ENCODE measurements at regions not wholly inside any gene's neighbourhood (a gene's known extent, or its start where the extent isn't known, plus 50 kb on each side); places are given as distances from the start of the nearest gene placed in this dataset.
"Not testable (repeated sequence)": the region's sequence is repeated elsewhere in the genome, so short reads cannot be mapped to it uniquely, and the experiment has no call there.

DNA sequence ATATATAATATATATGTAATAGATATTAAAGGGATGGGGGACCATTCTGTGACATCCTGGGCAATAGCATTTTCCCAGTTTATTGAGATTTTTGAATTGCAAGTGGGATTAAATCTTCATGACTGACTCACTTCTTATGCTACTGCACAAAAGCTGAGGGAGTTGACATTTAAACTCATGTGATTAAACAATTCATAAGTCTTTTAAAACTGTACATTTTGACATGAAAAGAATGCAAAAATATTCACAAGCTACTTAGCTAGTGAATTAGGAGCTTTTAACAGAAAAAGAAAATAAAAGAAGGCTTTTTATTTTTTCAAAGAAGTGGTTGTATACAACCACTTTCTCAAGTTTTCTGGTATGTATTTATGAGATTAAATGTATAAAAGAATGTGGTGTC is 179.4 kb upstream of the POMZP3 start:
- H3K36me3 ChIP-seq (ENCODE audit: control insufficient read depth, insufficient read depth, low read length); H3K4me3 ChIP-seq (ENCODE audit: insufficient read depth, low read depth, low read length, poor library complexity, severe bottlenecking); H3K27me3 ChIP-seq (replicated peaks; ENCODE audit: control insufficient read depth, insufficient read depth, low read length, poor library complexity, severe bottlenecking); H3K9me3 ChIP-seq (ENCODE audit: control insufficient read depth, low read length); H3K4me1 ChIP-seq (ENCODE audit: control insufficient read depth, insufficient read depth, low read length, poor library complexity, severe bottlenecking); DNase-seq; H3K27ac ChIP-seq (ENCODE audit: insufficient read depth, low read length, poor library complexity, severe bottlenecking): not testable (repeated sequence)

GRCh38 chr7:76806010-76806409 is 178.9 kb upstream of the POMZP3 start:
- H3K4me3 ChIP-seq (ENCODE audit: insufficient read depth, low read depth, low read length, poor library complexity, severe bottlenecking); H3K9me3 ChIP-seq (ENCODE audit: control insufficient read depth, low read length); DNase-seq; H3K27ac ChIP-seq (ENCODE audit: insufficient read depth, low read length, poor library complexity, severe bottlenecking); H3K36me3 ChIP-seq (ENCODE audit: control insufficient read depth, insufficient read depth, low read length); H3K27me3 ChIP-seq (replicated peaks; ENCODE audit: control insufficient read depth, insufficient read depth, low read length, poor library complexity, severe bottlenecking); H3K4me1 ChIP-seq (ENCODE audit: control insufficient read depth, insufficient read depth, low read length, poor library complexity, severe bottlenecking): not testable (repeated sequence)

DNA sequence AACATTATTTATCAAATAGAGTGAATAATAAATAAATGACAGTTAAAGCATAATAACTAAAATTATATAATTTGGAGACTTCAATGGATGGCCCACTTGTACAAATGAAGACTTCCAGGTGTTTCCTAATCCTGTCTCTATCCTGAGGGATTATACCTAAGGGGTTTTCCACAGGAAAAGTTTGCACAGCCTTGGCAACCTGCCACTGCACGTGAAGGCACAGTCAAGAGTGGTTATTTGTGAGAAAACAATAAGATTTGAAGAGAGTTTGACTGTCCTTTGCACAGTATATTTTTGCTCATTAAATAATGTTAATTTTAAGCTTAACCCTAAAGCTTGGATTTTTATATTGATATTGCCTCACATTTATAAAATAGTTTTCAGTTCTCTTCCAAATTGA is 178.2 kb upstream of the POMZP3 start:
- not testable (repeated sequence) for H3K9me3 ChIP-seq (ENCODE audit: control insufficient read depth, low read length); H3K36me3 ChIP-seq (ENCODE audit: control insufficient read depth, insufficient read depth, low read length); H3K27ac ChIP-seq (ENCODE audit: insufficient read depth, low read length, poor library complexity, severe bottlenecking); H3K4me3 ChIP-seq (ENCODE audit: insufficient read depth, low read depth, low read length, poor library complexity, severe bottlenecking); DNase-seq; H3K4me1 ChIP-seq (ENCODE audit: control insufficient read depth, insufficient read depth, low read length, poor library complexity, severe bottlenecking); H3K27me3 ChIP-seq (replicated peaks; ENCODE audit: control insufficient read depth, insufficient read depth, low read length, poor library complexity, severe bottlenecking)

DNA sequence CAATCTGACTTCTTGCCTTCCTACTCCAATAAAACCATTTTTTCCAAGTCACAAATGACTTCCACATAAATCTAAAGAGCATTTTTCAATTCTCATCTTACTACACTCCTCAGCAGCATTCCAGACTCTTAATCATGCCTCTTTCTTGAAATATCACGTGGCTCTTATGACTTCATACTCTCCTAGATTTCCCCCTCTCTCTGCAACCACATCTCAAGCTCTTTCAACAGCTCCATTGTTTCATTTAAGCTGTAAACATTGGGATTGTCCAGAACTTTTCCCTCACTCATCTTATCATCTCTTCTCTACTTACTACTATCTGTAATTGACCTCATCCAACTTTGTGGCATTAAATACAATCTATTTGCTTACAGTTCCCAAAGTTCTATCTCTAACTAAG is 170.6 kb upstream of the POMZP3 start:
- H3K4me3 ChIP-seq (ENCODE audit: insufficient read depth, low read depth, low read length, poor library complexity, severe bottlenecking); H3K9me3 ChIP-seq (ENCODE audit: control insufficient read depth, low read length); H3K27ac ChIP-seq (ENCODE audit: insufficient read depth, low read length, poor library complexity, severe bottlenecking); DNase-seq; H3K27me3 ChIP-seq (replicated peaks; ENCODE audit: control insufficient read depth, insufficient read depth, low read length, poor library complexity, severe bottlenecking); H3K4me1 ChIP-seq (ENCODE audit: control insufficient read depth, insufficient read depth, low read length, poor library complexity, severe bottlenecking); H3K36me3 ChIP-seq (ENCODE audit: control insufficient read depth, insufficient read depth, low read length): not testable (repeated sequence)

GRCh38 chr7:76780693-76781092 is 153.6 kb upstream of the POMZP3 start:
- H3K4me1 ChIP-seq (ENCODE audit: control insufficient read depth, insufficient read depth, low read length, poor library complexity, severe bottlenecking); H3K27me3 ChIP-seq (replicated peaks; ENCODE audit: control insufficient read depth, insufficient read depth, low read length, poor library complexity, severe bottlenecking); H3K36me3 ChIP-seq (ENCODE audit: control insufficient read depth, insufficient read depth, low read length); H3K9me3 ChIP-seq (ENCODE audit: control insufficient read depth, low read length); DNase-seq; H3K27ac ChIP-seq (ENCODE audit: insufficient read depth, low read length, poor library complexity, severe bottlenecking); H3K4me3 ChIP-seq (ENCODE audit: insufficient read depth, low read depth, low read length, poor library complexity, severe bottlenecking): not testable (repeated sequence)

- not testable (repeated sequence) for H3K9me3 ChIP-seq (ENCODE audit: control insufficient read depth, low read length); H3K36me3 ChIP-seq (ENCODE audit: control insufficient read depth, insufficient read depth, low read length); H3K4me1 ChIP-seq (ENCODE audit: control insufficient read depth, insufficient read depth, low read length, poor library complexity, severe bottlenecking); DNase-seq; H3K27ac ChIP-seq (ENCODE audit: insufficient read depth, low read length, poor library complexity, severe bottlenecking); H3K27me3 ChIP-seq (replicated peaks; ENCODE audit: control insufficient read depth, insufficient read depth, low read length, poor library complexity, severe bottlenecking); H3K4me3 ChIP-seq (ENCODE audit: insufficient read depth, low read depth, low read length, poor library complexity, severe bottlenecking)
These were observed 147.2 kb upstream of the POMZP3 start for GRCh38 chr7:76774279-76774678.

DNA sequence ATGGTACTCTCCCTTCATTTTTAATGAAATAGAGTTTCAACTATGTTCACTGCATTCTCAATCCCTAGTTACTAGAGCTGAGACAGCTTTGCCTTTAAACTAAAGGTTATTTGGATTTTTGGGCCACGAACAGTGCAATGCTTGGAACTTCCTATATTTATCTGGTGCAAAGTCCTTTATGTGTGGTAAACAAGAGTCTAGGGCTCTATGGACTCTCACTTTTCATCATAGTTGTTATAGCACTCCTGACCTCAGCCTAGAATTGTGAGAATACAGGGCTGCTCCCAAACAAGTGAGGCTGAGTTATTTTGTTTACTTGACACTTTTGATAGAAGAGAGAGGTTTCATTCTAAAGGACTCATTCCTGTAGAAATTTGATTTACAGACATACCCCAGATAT is 144.9 kb upstream of the POMZP3 start:
- H3K36me3 ChIP-seq (ENCODE audit: control insufficient read depth, insufficient read depth, low read length); H3K4me1 ChIP-seq (ENCODE audit: control insufficient read depth, insufficient read depth, low read length, poor library complexity, severe bottlenecking); DNase-seq: not testable (repeated sequence)

GRCh38 chr7:76763977-76764376 is 136.9 kb upstream of the POMZP3 start:
- H3K36me3 ChIP-seq (ENCODE audit: control insufficient read depth, insufficient read depth, low read length); H3K27me3 ChIP-seq (replicated peaks; ENCODE audit: control insufficient read depth, insufficient read depth, low read length, poor library complexity, severe bottlenecking); H3K4me1 ChIP-seq (ENCODE audit: control insufficient read depth, insufficient read depth, low read length, poor library complexity, severe bottlenecking); H3K9me3 ChIP-seq (ENCODE audit: control insufficient read depth, low read length); H3K4me3 ChIP-seq (ENCODE audit: insufficient read depth, low read depth, low read length, poor library complexity, severe bottlenecking); DNase-seq; H3K27ac ChIP-seq (ENCODE audit: insufficient read depth, low read length, poor library complexity, severe bottlenecking): not testable (repeated sequence)

More for the DNA sequence above, 144.9 kb upstream of the POMZP3 start:
- not testable (repeated sequence) for H3K4me3 ChIP-seq (ENCODE audit: insufficient read depth, low read depth, low read length, poor library complexity, severe bottlenecking); H3K27me3 ChIP-seq (replicated peaks; ENCODE audit: control insufficient read depth, insufficient read depth, low read length, poor library complexity, severe bottlenecking); H3K9me3 ChIP-seq (ENCODE audit: control insufficient read depth, low read length); H3K27ac ChIP-seq (ENCODE audit: insufficient read depth, low read length, poor library complexity, severe bottlenecking)

- H3K27ac ChIP-seq (ENCODE audit: insufficient read depth, low read length, poor library complexity, severe bottlenecking); DNase-seq; H3K4me3 ChIP-seq (ENCODE audit: insufficient read depth, low read depth, low read length, poor library complexity, severe bottlenecking); H3K27me3 ChIP-seq (replicated peaks; ENCODE audit: control insufficient read depth, insufficient read depth, low read length, poor library complexity, severe bottlenecking); H3K36me3 ChIP-seq (ENCODE audit: control insufficient read depth, insufficient read depth, low read length); H3K9me3 ChIP-seq (ENCODE audit: control insufficient read depth, low read length); H3K4me1 ChIP-seq (ENCODE audit: control insufficient read depth, insufficient read depth, low read length, poor library complexity, severe bottlenecking): not testable (repeated sequence)
These were observed 133.6 kb upstream of the POMZP3 start for GRCh38 chr7:76760546-76761220.

GRCh38 chr7:76739538-76739937 is 112.5 kb upstream of the POMZP3 start:
- H3K4me3 ChIP-seq (ENCODE audit: insufficient read depth, low read depth, low read length, poor library complexity, severe bottlenecking); H3K36me3 ChIP-seq (ENCODE audit: control insufficient read depth, insufficient read depth, low read length); H3K27ac ChIP-seq (ENCODE audit: insufficient read depth, low read length, poor library complexity, severe bottlenecking); H3K9me3 ChIP-seq (ENCODE audit: control insufficient read depth, low read length); DNase-seq; H3K4me1 ChIP-seq (ENCODE audit: control insufficient read depth, insufficient read depth, low read length, poor library complexity, severe bottlenecking); H3K27me3 ChIP-seq (replicated peaks; ENCODE audit: control insufficient read depth, insufficient read depth, low read length, poor library complexity, severe bottlenecking): not testable (repeated sequence)

GRCh38 chr7:76736724-76737123 is 109.6 kb upstream of the POMZP3 start:
- DNase-seq; H3K27me3 ChIP-seq (replicated peaks; ENCODE audit: control insufficient read depth, insufficient read depth, low read length, poor library complexity, severe bottlenecking); H3K27ac ChIP-seq (ENCODE audit: insufficient read depth, low read length, poor library complexity, severe bottlenecking): not testable (repeated sequence)

More at GRCh38 chr7:76736724-76737123, 109.6 kb upstream of the POMZP3 start:
- H3K36me3 ChIP-seq (ENCODE audit: control insufficient read depth, insufficient read depth, low read length); H3K4me1 ChIP-seq (ENCODE audit: control insufficient read depth, insufficient read depth, low read length, poor library complexity, severe bottlenecking); H3K4me3 ChIP-seq (ENCODE audit: insufficient read depth, low read depth, low read length, poor library complexity, severe bottlenecking); H3K9me3 ChIP-seq (ENCODE audit: control insufficient read depth, low read length): not testable (repeated sequence)

All from effector memory CD4-positive, alpha-beta T cell (primary cell).